GM23248 (cell line): ENCODE measurements at regions not wholly inside any gene's neighbourhood (a gene's known extent, or its start where the extent isn't known, plus 50 kb on each side); places are given as distances from the start of the nearest gene placed in this dataset.

Experiments used
- EZH2 ChIP-seq: fragments of 200-600 bp; sonication (generic); IDR thresholded peaks from 2 replicates; pipeline ENCODE4 v1.6.1; 2018; ENCODE audit warnings: antibody characterized with exemption, mild to moderate bottlenecking; ENCODE audit not compliant: insufficient read depth, poor library complexity, severe bottlenecking
- EZH2phosphoT487 ChIP-seq: fragments of 200-600 bp; sonication (generic); IDR thresholded peaks from 2 replicates; pipeline ENCODE4 v1.6.1; 2018; ENCODE audit warnings: antibody characterized with exemption, moderate library complexity, mild to moderate bottlenecking, low read depth; ENCODE audit not compliant: insufficient read depth

- TF ChIP-seq EZH2: no peak
- no peak for TF ChIP-seq EZH2phosphoT487
Observed at GRCh38 chr6:168152980-168153379, 74.0 kb upstream of the FRMD1 start.
